ENCODE measurements at regions not wholly inside any gene's neighbourhood (a gene's known extent, or its start where the extent isn't known, plus 50 kb on each side); places are given as distances from the start of the nearest gene placed in this dataset.

DNA sequence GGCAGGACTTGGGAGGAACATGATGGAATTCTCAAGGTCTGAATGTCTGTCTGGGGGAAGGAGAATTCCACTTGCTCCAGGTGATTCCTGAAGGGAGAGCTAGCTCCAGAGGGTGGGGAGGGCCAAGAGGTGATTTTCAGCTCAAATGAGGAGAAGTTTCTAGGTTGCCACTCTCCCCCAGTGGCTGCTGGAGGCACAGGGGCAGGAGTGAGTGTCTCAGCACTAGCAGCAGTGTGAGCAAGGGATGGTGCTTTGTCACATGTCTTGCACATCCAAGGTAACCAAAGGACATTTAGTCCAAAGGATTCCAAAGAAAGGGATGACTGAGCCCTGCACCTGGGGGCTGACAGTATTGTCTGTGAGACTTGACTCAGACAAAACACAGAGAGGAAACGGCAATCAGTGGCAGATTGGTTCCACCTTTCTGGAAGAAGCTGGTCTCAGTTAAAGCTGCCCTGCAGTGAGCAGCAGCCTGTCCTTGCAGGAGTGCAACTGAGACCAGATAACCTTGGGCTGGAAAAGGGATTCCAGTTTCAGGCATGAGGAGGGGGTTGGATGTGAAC, 51.2 kb upstream of the PCBD1 start:
- intact Hi-C loops (cut with micrococcal nuclease): no loop called here
- no peaks in the 10 kb centered on the region for H3K9me3 ChIP-seq (replicated peaks)
- no peak for DNase-seq

DNA sequence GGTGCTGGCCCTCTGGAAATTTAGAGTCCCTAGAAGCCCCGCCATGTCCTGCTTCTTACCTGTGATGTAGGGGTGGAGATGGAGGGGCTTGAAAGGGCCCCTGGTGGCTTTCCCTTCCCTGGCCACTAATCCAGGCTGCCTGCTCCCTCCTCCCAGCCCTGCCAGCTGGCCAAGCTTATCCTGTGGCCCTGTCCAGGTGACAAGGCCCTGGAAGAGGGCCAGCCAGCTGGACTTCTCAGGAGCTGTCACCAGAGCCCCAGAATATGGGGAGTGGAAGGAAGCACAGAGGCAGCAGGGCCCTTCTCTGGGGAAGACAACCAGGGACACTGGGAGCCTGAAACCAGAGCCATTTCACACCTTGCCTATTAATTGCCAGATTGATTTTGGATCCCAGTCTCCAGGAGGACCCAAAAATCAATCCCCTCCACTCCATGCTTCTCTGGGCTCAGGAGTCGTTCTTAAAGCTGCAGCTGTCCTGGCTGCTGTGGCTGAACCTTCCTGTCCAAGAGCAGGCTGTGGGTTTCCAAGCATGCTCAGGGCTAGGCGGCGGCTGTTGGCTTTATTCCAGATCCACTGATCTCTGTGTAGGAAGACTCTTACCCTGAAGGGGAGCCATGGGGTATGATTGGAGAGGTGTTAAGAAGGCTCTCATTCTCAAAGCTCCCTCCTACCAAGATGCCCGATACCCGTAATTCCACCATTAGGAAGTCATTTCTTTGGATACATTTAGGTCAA, 52.6 kb upstream of the PCBD1 start:
- Histone ChIP-seq H3K9me3 (replicated peaks) (no peaks in the 10 kb centered on the region), H3K27ac (replicated peaks) (peak overlapping the region; percentile 68), H3K36me3 (no peaks in the 10 kb centered on the region), H3K4me1 (peaks cover 53% of the 10 kb centered on the region), H3K27me3 (ENCODE audit: low read depth) (no peaks in the 10 kb centered on the region), H3K4me3 (no peak overlapping the region)
- TF ChIP-seq, protein P1, sequence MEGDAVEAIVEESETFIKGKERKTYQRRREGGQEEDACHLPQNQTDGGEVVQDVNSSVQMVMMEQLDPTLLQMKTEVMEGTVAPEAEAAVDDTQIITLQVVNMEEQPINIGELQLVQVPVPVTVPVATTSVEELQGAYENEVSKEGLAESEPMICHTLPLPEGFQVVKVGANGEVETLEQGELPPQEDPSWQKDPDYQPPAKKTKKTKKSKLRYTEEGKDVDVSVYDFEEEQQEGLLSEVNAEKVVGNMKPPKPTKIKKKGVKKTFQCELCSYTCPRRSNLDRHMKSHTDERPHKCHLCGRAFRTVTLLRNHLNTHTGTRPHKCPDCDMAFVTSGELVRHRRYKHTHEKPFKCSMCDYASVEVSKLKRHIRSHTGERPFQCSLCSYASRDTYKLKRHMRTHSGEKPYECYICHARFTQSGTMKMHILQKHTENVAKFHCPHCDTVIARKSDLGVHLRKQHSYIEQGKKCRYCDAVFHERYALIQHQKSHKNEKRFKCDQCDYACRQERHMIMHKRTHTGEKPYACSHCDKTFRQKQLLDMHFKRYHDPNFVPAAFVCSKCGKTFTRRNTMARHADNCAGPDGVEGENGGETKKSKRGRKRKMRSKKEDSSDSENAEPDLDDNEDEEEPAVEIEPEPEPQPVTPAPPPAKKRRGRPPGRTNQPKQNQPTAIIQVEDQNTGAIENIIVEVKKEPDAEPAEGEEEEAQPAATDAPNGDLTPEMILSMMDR (IDR thresholded peaks at IDR 0.05; ENCODE audit: borderline replicate concordance): no peak
- DNase-seq: peak; percentile 57
- intact Hi-C loops (cut with micrococcal nuclease): no loop called here

More for the DNA sequence above, 51.2 kb upstream of the PCBD1 start:
- Histone ChIP-seq H3K4me3 (no peak overlapping the region), H3K27ac (replicated peaks) (peak overlapping the region; percentile 68), H3K4me1 (peaks cover 49% of the 10 kb centered on the region), H3K27me3 (ENCODE audit: low read depth) (peaks cover 1% of the 10 kb centered on the region), H3K36me3 (no peaks in the 10 kb centered on the region)
- TF ChIP-seq, protein P1 (IDR thresholded peaks at IDR 0.05; ENCODE audit: borderline replicate concordance): no peak

GRCh38 chr10:70942125-70942524, 53.8 kb upstream of the PCBD1 start:
- TF ChIP-seq, protein P1 (IDR thresholded peaks at IDR 0.05; ENCODE audit: borderline replicate concordance): no peak
- no peaks in the 10 kb centered on the region for H3K36me3 ChIP-seq
- peaks cover 48% of the 10 kb centered on the region for H3K4me1 ChIP-seq
- no peak for DNase-seq
- no peak overlapping the region for H3K27ac ChIP-seq (replicated peaks)
- H3K27me3 ChIP-seq (ENCODE audit: low read depth): no peaks in the 10 kb centered on the region
- intact Hi-C loops (cut with micrococcal nuclease): no loop called here
- no peak overlapping the region for H3K4me3 ChIP-seq
- H3K9me3 ChIP-seq (replicated peaks): no peaks in the 10 kb centered on the region

- no peak for DNase-seq
- intact Hi-C loops (cut with micrococcal nuclease): no loop called here
- H3K27ac ChIP-seq (replicated peaks): no peak overlapping the region
- H3K4me3 ChIP-seq: no peak overlapping the region
- no peaks in the 10 kb centered on the region for H3K36me3 ChIP-seq
- peaks cover 48% of the 10 kb centered on the region for H3K4me1 ChIP-seq
- no peaks in the 10 kb centered on the region for H3K9me3 ChIP-seq (replicated peaks)
- H3K27me3 ChIP-seq (ENCODE audit: low read depth): no peaks in the 10 kb centered on the region
- TF ChIP-seq, protein P1 (IDR thresholded peaks at IDR 0.05; ENCODE audit: borderline replicate concordance): no peak
Measured at GRCh38 chr10:70942725-70943124, 54.4 kb upstream of the PCBD1 start.

DNA sequence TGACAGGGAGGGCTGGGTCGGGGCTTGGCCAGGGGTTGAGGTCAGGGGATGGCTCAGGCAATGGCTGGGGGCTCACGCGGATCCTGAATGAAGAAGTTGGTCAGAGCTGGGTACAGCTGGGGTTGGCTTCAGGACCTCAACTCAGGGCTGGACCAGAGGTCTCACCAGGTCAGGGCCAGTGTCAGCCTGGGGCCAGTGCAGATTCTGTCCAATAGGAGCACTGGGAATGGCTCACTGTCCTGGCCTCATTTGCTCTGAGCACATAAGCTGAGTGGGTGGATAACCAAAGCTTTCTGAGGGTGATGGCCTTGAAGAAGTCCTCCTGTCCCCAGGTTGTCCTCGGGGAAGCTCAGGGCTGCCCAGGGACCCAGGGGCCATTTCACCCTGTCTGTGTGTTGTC, 54.9 kb upstream of the PCBD1 start:
- no peak for DNase-seq
- intact Hi-C loops (cut with micrococcal nuclease): no loop called here
- peak overlapping the region; percentile 65 for H3K27ac ChIP-seq (replicated peaks)

More for the DNA sequence above, 54.9 kb upstream of the PCBD1 start:
- TF ChIP-seq, protein P1 (IDR thresholded peaks at IDR 0.05; ENCODE audit: borderline replicate concordance): no peak
- H3K36me3 ChIP-seq: no peaks in the 10 kb centered on the region
- no peak overlapping the region for H3K4me3 ChIP-seq
- no peaks in the 10 kb centered on the region for H3K27me3 ChIP-seq (ENCODE audit: low read depth)
- H3K4me1 ChIP-seq: peaks cover 48% of the 10 kb centered on the region
- H3K9me3 ChIP-seq (replicated peaks): no peaks in the 10 kb centered on the region
